HG02571 (cell line): ENCODE measurements at regions not wholly inside any gene's neighbourhood (a gene's known extent, or its start where the extent isn't known, plus 50 kb on each side); places are given as distances from the start of the nearest gene placed in this dataset.

Experiments
- ATAC-seq: cut with Tn5 transposase; IDR thresholded peaks from one replicate; pipeline ENCODE4 v1.9.1; 2021; ENCODE audit warnings: mild to moderate bottlenecking, moderate library complexity; ENCODE audit not compliant: unreplicated experiment

GRCh38 chr2:7207631-7208030, 290.4 kb downstream of the RNF144A start:
- no peak for ATAC-seq

- ATAC-seq, result no peak
These were observed 292.7 kb downstream of the RNF144A start for GRCh38 chr2:7209757-7210555.

GRCh38 chr2:7210712-7211111, 293.5 kb downstream of the RNF144A start:
- ATAC-seq, result no peak

GRCh38 chr2:7225848-7226247, 308.6 kb downstream of the RNF144A start:
- ATAC-seq, result no peak

GRCh38 chr2:7226501-7226900, 309.3 kb downstream of the RNF144A start:
- ATAC-seq, result no peak

- ATAC-seq, result no peak
These were observed 315.9 kb downstream of the RNF144A start for GRCh38 chr2:7233126-7233525.

- ATAC-seq, result no peak
These were observed 320.3 kb downstream of the RNF144A start for GRCh38 chr2:7237466-7237865.

GRCh38 chr2:7239078-7239477, 321.9 kb downstream of the RNF144A start:
- ATAC-seq, result no peak

- no peak for ATAC-seq
These were observed 324.0 kb downstream of the RNF144A start for GRCh38 chr2:7241041-7241745.

GRCh38 chr2:7242189-7242867, 325.1 kb downstream of the RNF144A start:
- no peak for ATAC-seq

GRCh38 chr2:7243276-7243675, 326.1 kb downstream of the RNF144A start:
- no peak for ATAC-seq

- ATAC-seq, result no peak
These were observed 339.2 kb downstream of the RNF144A start for GRCh38 chr2:7256377-7256776.

- ATAC-seq, result no peak
These were observed 345.5 kb downstream of the RNF144A start for GRCh38 chr2:7262727-7263126.

- ATAC-seq, result no peak
These were observed 347.6 kb downstream of the RNF144A start for GRCh38 chr2:7264791-7265190.

GRCh38 chr2:7265286-7265685, 348.1 kb downstream of the RNF144A start:
- no peak for ATAC-seq

- no peak for ATAC-seq
These were observed 352.0 kb downstream of the RNF144A start for GRCh38 chr2:7269106-7269643.

- ATAC-seq, result no peak
These were observed 352.8 kb downstream of the RNF144A start for GRCh38 chr2:7270011-7270431.

- ATAC-seq, result no peak
These were observed 355.0 kb downstream of the RNF144A start for GRCh38 chr2:7272210-7272609.

- no peak for ATAC-seq
These were observed 361.8 kb downstream of the RNF144A start for GRCh38 chr2:7278984-7279383.

- ATAC-seq, result no peak
These were observed 362.3 kb downstream of the RNF144A start for GRCh38 chr2:7279421-7279949.

- ATAC-seq, result no peak
These were observed 363.6 kb downstream of the RNF144A start for GRCh38 chr2:7280790-7281189.
